SK-N-SH treated with all-trans-retinoic acid at 6 μM for 48 hours (cell line): ENCODE measurements at regions not wholly inside any gene's neighbourhood (a gene's known extent, or its start where the extent isn't known, plus 50 kb on each side); places are given as distances from the start of the nearest gene placed in this dataset.

Experiments used
- ATAC-seq: fragments of 200-7000 bp; cut with Tn5 transposase; 3 replicates; pipeline ENCODE4 v1.9.1; 2020; ENCODE audit warnings: mild to moderate bottlenecking, moderate library complexity
- BACH2 ChIP-seq: fragments of 250-450 bp; sonication (Bioruptor Pico); IDR thresholded peaks from 2 replicates; pipeline ENCODE4 v1.9.0; 2021; ENCODE audit warnings: mild to moderate bottlenecking, borderline replicate concordance
- CSDC2 ChIP-seq: fragments of 250-450 bp; sonication (Bioruptor Pico); IDR thresholded peaks from 2 replicates; pipeline ENCODE4 v1.5.0; 2020; ENCODE audit warnings: mild to moderate bottlenecking, moderate library complexity
- ESRRG ChIP-seq: fragments of 250-450 bp; sonication (Bioruptor Pico); IDR thresholded peaks from 2 replicates; pipeline ENCODE4 v1.6.1; 2021; ENCODE audit warnings: mild to moderate bottlenecking
- GLIS3 ChIP-seq: fragments of 250-450 bp; sonication (Bioruptor Pico); IDR thresholded peaks from 2 replicates; pipeline ENCODE4 v1.5.0; 2020; ENCODE audit warnings: mild to moderate bottlenecking, moderate library complexity
- ISL1 ChIP-seq: fragments of 250-450 bp; sonication (Bioruptor Pico); IDR thresholded peaks from 2 replicates; pipeline ENCODE4 v2.1.2; 2022; ENCODE audit warnings: mild to moderate bottlenecking, moderate library complexity
- OSR1 ChIP-seq: fragments of 250-450 bp; sonication (Bioruptor Pico); IDR thresholded peaks from 2 replicates; pipeline ENCODE4 v1.8.0; 2022; ENCODE audit warnings: moderate library complexity, mild to moderate bottlenecking, inconsistent platforms
- PPARA ChIP-seq: fragments of 250-450 bp; sonication (Bioruptor Pico); IDR thresholded peaks from 2 replicates; pipeline ENCODE4 v1.5.0; 2020; ENCODE audit warnings: mild to moderate bottlenecking, borderline replicate concordance
- RARB ChIP-seq: fragments of 250-450 bp; sonication (Bioruptor Pico); IDR thresholded peaks from 2 replicates; pipeline ENCODE4 v1.8.0; 2021; ENCODE audit warnings: mild to moderate bottlenecking, moderate library complexity
- TCF4 ChIP-seq: fragments of 250-450 bp; sonication (Bioruptor Pico); IDR thresholded peaks from 2 replicates; pipeline ENCODE4 v1.8.0; 2021; ENCODE audit warnings: mild to moderate bottlenecking, moderate library complexity, borderline replicate concordance
- TOX ChIP-seq: fragments of 250-450 bp; sonication (Bioruptor Pico); IDR thresholded peaks from 2 replicates; pipeline ENCODE4 v1.8.0; 2021; ENCODE audit warnings: mild to moderate bottlenecking, moderate library complexity, borderline replicate concordance
- ZC3H10 ChIP-seq: fragments of 250-450 bp; sonication (Bioruptor Pico); IDR thresholded peaks from 2 replicates; pipeline ENCODE4 v1.5.1; 2021; ENCODE audit warnings: mild to moderate bottlenecking, moderate library complexity
- ZFP3 ChIP-seq: fragments of 250-450 bp; sonication (Bioruptor Pico); IDR thresholded peaks from 2 replicates; pipeline ENCODE4 v1.5.0; 2020; ENCODE audit warnings: mild to moderate bottlenecking, moderate library complexity
- ZFP30 ChIP-seq: fragments of 450-650 bp; formaldehyde crosslinking; IDR thresholded peaks from 2 replicates; pipeline ENCODE4 v1.5.0; 2022; ENCODE audit warnings: mild to moderate bottlenecking, moderate library complexity
- ZNF565 ChIP-seq: fragments of 450-650 bp; formaldehyde crosslinking; conservative IDR thresholded peaks from 2 replicates; pipeline ENCODE4 v1.5.0; 2020; ENCODE audit warnings: low read depth, mild to moderate bottlenecking, moderate library complexity
- ZNF70 ChIP-seq: fragments of 450-650 bp; formaldehyde crosslinking; IDR thresholded peaks from 2 replicates; pipeline ENCODE4 v1.5.0; 2020; ENCODE audit warnings: mild to moderate bottlenecking, moderate library complexity
- ZNF8 ChIP-seq: fragments of 450-650 bp; formaldehyde crosslinking; IDR thresholded peaks from 2 replicates; pipeline ENCODE4 v1.5.0; 2020; ENCODE audit warnings: mild to moderate bottlenecking, moderate library complexity
- TF ChIP-seq, protein P1 (sequence below): fragments of 250-450 bp; sonication (Bioruptor Pico); IDR thresholded peaks from 2 replicates; pipeline ENCODE4 v1.8.0; 2020; ENCODE audit warnings: mild to moderate bottlenecking, moderate library complexity, borderline replicate concordance
- TF ChIP-seq, protein P2 (sequence below): fragments of 250-450 bp; sonication (Bioruptor Pico); IDR thresholded peaks from 2 replicates; pipeline ENCODE4 v1.8.0; 2021; ENCODE audit warnings: low read depth, mild to moderate bottlenecking, moderate library complexity, borderline replicate concordance
- TF ChIP-seq, protein P3 (sequence below): fragments of 250-450 bp; sonication (Bioruptor Pico); IDR thresholded peaks from 2 replicates; pipeline ENCODE4 v1.5.1; 2021; ENCODE audit warnings: mild to moderate bottlenecking, moderate library complexity
- TF ChIP-seq, protein P4 (sequence below): fragments of 250-450 bp; sonication (Bioruptor Pico); IDR thresholded peaks from 2 replicates; pipeline ENCODE4 v1.5.0; 2020; ENCODE audit warnings: mild to moderate bottlenecking, moderate library complexity

DNA sequence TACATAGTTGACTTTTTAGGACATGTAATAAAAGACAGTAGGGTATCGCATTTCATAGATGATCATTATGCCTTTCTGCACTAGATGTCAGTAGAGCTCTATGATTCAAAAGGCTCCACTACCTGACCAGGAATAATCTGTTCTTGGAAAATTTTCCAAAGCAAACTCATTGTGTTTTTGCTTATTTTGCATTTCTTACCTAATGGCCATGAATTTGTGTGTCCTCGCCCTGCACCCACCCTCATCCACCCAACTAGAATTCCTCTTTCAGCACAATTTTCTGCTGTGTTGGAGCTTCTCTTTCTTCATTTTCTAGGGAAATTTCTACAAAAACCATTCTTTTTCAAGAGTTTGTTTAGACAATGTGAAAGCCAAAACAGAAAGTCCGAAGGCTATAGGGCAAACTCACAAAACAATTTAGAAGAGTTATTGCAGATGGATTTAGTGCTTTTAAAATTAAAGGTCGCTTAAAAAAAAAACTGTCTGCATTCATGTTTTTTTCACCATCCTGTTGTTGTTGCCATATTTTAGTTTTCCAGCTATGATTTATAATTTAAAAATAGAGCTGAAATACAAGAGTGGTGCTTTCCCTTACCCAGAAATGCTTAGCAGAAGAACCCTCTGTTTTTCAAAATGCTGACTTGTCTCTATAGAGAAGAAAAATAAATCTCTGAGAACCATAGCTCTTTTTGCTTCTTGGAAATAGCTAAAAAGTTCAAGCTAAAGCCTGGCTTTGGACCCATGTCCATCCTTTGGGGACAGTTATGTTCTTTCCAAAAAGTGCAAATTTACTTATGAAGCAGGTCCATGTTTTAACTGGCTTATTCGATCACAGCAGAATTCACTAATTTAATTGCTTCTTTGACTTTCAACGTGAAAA is 183.7 kb downstream of the SPATA18 start:
- peak; percentile 76; the same call in 2 of the 3 replicates for ATAC-seq
- TF ChIP-seq ZNF70 (CRISPR knock-in tag) (0 out of 2 replicates have a peak, but pooled peaks have one; percentile 25), TCF4 (CRISPR knock-in tag) (no peak), BACH2 (CRISPR knock-in tag) (no peak)

DNA sequence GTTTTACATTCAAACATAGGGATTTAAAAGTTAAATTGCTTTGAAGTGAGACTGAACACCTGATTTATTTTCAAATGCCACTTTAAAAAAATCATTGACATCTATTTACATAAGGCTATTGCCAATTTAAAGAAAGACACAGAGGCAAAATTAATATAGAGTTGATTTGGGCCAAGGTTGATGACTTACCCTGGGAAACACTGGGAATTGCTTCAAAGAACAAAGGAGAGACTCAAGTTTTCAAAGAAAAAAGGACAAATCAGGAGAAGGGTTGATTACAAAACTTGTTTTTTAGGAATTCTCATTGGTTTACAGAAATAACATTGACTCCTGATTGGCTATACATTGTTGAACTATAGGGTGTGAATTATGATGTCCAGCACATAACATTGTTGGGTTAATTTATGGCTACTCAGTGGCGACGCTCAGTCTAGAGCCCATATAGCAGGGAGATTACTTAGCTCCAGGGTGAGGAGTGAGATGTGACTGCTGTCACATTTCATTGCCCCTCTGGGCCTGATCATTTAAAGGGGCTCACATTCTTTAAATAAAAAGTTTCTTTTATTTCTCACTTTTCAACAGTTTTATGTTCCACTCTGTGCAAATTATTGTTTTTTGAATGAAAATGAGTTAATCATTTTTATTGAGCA is 184.6 kb downstream of the SPATA18 start:
- TF ChIP-seq, protein P1, sequence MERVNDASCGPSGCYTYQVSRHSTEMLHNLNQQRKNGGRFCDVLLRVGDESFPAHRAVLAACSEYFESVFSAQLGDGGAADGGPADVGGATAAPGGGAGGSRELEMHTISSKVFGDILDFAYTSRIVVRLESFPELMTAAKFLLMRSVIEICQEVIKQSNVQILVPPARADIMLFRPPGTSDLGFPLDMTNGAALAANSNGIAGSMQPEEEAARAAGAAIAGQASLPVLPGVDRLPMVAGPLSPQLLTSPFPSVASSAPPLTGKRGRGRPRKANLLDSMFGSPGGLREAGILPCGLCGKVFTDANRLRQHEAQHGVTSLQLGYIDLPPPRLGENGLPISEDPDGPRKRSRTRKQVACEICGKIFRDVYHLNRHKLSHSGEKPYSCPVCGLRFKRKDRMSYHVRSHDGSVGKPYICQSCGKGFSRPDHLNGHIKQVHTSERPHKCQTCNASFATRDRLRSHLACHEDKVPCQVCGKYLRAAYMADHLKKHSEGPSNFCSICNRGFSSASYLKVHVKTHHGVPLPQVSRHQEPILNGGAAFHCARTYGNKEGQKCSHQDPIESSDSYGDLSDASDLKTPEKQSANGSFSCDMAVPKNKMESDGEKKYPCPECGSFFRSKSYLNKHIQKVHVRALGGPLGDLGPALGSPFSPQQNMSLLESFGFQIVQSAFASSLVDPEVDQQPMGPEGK (CRISPR knock-in tag), result no peak
- TF ChIP-seq ISL1 (CRISPR knock-in tag), result no peak
- no peak for TF ChIP-seq RARB (CRISPR knock-in tag)
- no peak for TF ChIP-seq PPARA (CRISPR knock-in tag)
- TF ChIP-seq ESRRG (CRISPR knock-in tag), result no peak
- TF ChIP-seq ZNF8, result no peak
- TF ChIP-seq TCF4 (CRISPR knock-in tag), result no peak
- TF ChIP-seq ZFP3 (CRISPR knock-in tag), result no peak
- no peak for TF ChIP-seq OSR1 (CRISPR knock-in tag)
- TF ChIP-seq, protein P2, sequence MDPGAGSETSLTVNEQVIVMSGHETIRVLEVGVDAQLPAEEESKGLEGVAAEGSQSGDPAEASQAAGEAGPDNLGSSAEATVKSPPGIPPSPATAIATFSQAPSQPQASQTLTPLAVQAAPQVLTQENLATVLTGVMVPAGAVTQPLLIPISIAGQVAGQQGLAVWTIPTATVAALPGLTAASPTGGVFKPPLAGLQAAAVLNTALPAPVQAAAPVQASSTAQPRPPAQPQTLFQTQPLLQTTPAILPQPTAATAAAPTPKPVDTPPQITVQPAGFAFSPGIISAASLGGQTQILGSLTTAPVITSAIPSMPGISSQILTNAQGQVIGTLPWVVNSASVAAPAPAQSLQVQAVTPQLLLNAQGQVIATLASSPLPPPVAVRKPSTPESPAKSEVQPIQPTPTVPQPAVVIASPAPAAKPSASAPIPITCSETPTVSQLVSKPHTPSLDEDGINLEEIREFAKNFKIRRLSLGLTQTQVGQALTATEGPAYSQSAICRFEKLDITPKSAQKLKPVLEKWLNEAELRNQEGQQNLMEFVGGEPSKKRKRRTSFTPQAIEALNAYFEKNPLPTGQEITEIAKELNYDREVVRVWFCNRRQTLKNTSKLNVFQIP (CRISPR knock-in tag), result no peak
- no peak for TF ChIP-seq ZFP30 (CRISPR knock-in tag)
- TF ChIP-seq ZC3H10 (CRISPR knock-in tag), result no peak
- no peak for TF ChIP-seq ZNF565 (CRISPR knock-in tag)
- TF ChIP-seq TOX (CRISPR knock-in tag), result no peak

DNA sequence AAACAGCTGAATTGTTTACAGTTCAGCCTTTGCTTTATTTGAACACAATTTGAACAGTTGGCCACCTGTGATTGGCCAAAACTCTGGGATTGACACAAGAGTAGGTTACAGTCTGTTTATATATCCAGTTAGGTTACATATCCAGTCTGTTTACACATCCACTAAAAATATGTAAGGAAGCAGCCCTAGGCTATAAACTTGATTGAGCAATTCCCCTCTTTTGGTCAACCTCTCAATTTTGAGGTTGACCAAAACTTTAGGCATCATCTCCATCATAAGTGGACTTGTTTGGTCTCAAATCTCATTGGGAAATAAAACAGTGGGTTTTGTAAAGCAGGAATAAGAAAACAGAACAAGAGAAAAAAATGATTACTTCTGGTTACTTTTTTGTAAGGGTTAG is 190.8 kb downstream of the SPATA18 start:
- TF ChIP-seq TCF4 (CRISPR knock-in tag), result no peak
- TF ChIP-seq, protein P1 (CRISPR knock-in tag), result no peak
- no peak for ATAC-seq

More for the DNA sequence above, 184.6 kb downstream of the SPATA18 start:
- no peak for ATAC-seq

DNA sequence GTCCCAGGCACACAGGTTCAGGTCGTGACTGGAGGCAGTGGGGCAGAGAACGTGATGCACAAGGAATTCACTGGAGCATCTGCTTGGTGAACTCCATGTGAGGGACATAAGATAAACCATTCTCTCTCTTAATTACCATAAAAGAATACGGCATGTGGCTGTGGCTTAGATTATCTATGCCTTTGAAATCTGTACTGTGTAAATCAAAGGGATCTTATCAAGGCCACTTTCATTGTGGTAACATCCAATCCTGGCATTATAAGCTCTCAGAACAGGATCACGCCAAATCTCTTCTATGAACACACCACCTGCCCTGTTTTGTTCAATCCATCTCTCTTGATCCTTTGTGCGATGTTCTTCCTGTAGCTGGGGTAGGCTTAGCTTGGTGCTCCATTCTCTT is 192.3 kb downstream of the SPATA18 start:
- no peak for TF ChIP-seq TCF4 (CRISPR knock-in tag)
- no peak for TF ChIP-seq ISL1 (CRISPR knock-in tag)
- no peak for TF ChIP-seq ZNF70 (CRISPR knock-in tag)
- TF ChIP-seq, protein P3, sequence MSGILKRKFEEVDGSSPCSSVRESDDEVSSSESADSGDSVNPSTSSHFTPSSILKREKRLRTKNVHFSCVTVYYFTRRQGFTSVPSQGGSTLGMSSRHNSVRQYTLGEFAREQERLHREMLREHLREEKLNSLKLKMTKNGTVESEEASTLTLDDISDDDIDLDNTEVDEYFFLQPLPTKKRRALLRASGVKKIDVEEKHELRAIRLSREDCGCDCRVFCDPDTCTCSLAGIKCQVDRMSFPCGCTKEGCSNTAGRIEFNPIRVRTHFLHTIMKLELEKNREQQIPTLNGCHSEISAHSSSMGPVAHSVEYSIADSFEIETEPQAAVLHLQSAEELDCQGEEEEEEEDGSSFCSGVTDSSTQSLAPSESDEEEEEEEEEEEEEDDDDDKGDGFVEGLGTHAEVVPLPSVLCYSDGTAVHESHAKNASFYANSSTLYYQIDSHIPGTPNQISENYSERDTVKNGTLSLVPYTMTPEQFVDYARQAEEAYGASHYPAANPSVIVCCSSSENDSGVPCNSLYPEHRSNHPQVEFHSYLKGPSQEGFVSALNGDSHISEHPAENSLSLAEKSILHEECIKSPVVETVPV (CRISPR knock-in tag), result no peak
- no peak for TF ChIP-seq ZC3H10 (CRISPR knock-in tag)
- no peak for TF ChIP-seq GLIS3 (CRISPR knock-in tag)
- no peak for TF ChIP-seq ZFP3 (CRISPR knock-in tag)
- TF ChIP-seq, protein P2 (CRISPR knock-in tag), result no peak
- TF ChIP-seq CSDC2 (CRISPR knock-in tag), result no peak
- TF ChIP-seq, protein P4, sequence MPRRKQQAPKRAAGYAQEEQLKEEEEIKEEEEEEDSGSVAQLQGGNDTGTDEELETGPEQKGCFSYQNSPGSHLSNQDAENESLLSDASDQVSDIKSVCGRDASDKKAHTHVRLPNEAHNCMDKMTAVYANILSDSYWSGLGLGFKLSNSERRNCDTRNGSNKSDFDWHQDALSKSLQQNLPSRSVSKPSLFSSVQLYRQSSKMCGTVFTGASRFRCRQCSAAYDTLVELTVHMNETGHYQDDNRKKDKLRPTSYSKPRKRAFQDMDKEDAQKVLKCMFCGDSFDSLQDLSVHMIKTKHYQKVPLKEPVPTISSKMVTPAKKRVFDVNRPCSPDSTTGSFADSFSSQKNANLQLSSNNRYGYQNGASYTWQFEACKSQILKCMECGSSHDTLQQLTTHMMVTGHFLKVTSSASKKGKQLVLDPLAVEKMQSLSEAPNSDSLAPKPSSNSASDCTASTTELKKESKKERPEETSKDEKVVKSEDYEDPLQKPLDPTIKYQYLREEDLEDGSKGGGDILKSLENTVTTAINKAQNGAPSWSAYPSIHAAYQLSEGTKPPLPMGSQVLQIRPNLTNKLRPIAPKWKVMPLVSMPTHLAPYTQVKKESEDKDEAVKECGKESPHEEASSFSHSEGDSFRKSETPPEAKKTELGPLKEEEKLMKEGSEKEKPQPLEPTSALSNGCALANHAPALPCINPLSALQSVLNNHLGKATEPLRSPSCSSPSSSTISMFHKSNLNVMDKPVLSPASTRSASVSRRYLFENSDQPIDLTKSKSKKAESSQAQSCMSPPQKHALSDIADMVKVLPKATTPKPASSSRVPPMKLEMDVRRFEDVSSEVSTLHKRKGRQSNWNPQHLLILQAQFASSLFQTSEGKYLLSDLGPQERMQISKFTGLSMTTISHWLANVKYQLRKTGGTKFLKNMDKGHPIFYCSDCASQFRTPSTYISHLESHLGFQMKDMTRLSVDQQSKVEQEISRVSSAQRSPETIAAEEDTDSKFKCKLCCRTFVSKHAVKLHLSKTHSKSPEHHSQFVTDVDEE (CRISPR knock-in tag), result no peak
- TF ChIP-seq BACH2 (CRISPR knock-in tag), result no peak
- TF ChIP-seq ZFP30 (CRISPR knock-in tag), result no peak
- no peak for TF ChIP-seq PPARA (CRISPR knock-in tag)
- no peak for TF ChIP-seq ESRRG (CRISPR knock-in tag)
- no peak for ATAC-seq
